Osteoblast (primary cell): ENCODE measurements at regions not wholly inside any gene's neighbourhood (a gene's known extent, or its start where the extent isn't known, plus 50 kb on each side); places are given as distances from the start of the nearest gene placed in this dataset.

ENCODE experiments used
- DNase-seq: peaks from one replicate; pipeline ENCODE4 v3.0.0; 2011; ENCODE audit warnings: low spot score, mixed read lengths; ENCODE audit not compliant: insufficient read length; ENCODE audit errors: missing footprints
- H2AFZ ChIP-seq: 2 replicates; pipeline ENCODE4 v1.6.0; 2011; ENCODE audit warnings: mild to moderate bottlenecking, low read length
- H3K27ac ChIP-seq: 2 replicates; pipeline ENCODE4 v1.5.1; 2011; ENCODE audit warnings: mild to moderate bottlenecking, low read depth, low read length, moderate library complexity
- H3K27me3 ChIP-seq: 2 replicates; pipeline ENCODE4 v1.6.0; 2012; ENCODE audit warnings: mild to moderate bottlenecking, control low read depth, inconsistent platforms, low read length, moderate library complexity; ENCODE audit not compliant: insufficient read depth
- H3K36me3 ChIP-seq: 2 replicates; pipeline ENCODE4 v1.5.1; 2011; ENCODE audit warnings: mild to moderate bottlenecking, low read length, control low read depth, moderate library complexity; ENCODE audit not compliant: insufficient read depth
- H3K4me1 ChIP-seq: 2 replicates; pipeline ENCODE4 v1.5.1; 2011; ENCODE audit warnings: mild to moderate bottlenecking, low read length, control low read depth, moderate library complexity; ENCODE audit not compliant: insufficient read depth
- H3K4me2 ChIP-seq: 2 replicates; pipeline ENCODE4 v1.6.0; 2011; ENCODE audit warnings: mild to moderate bottlenecking, low read length; ENCODE audit not compliant: insufficient read depth
- H3K4me3 ChIP-seq: fragments of 200-600 bp; sonication (generic); 3 replicates; pipeline ENCODE4 v1.5.1; 2012; ENCODE audit warnings: mild to moderate bottlenecking, low read length, inconsistent platforms; ENCODE audit not compliant: insufficient read depth
- H3K79me2 ChIP-seq: 2 replicates; pipeline ENCODE4 v1.6.0; 2012; ENCODE audit warnings: mild to moderate bottlenecking, low read length, control low read depth, inconsistent platforms; ENCODE audit not compliant: insufficient read depth
- H3K9me3 ChIP-seq: 2 replicates; pipeline ENCODE4 v1.5.1; 2011; ENCODE audit warnings: low read depth, low read length, control low read depth
- H4K20me1 ChIP-seq: 2 replicates; pipeline ENCODE4 v1.6.0; 2012; ENCODE audit warnings: mild to moderate bottlenecking, low read length, control low read depth; ENCODE audit not compliant: insufficient read depth
- TF ChIP-seq, protein P1 (sequence below): IDR thresholded peaks from 2 replicates; pipeline ENCODE4 v1.5.1; 2011; ENCODE audit warnings: mild to moderate bottlenecking, low read depth, low read length, moderate library complexity; ENCODE audit errors: extremely low read depth

DNA sequence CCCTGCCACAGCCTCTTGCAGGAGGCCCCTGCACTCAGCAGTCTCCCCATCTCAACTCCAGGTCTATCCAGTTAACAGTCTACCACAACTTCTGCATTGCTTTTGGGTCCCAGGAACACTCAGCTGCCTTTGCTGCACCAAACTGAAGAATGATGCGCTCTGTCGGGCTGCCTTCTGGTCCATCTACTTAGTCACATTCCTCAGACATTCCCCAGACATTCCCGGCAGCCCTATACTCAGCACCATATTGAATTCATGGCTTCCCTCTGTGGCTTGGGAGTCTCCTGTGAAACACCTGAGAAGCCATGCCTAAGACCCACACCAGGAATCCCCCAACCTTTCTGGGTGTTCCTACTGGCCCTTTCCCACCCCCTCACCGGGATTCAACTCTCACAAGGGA lies 99.6 kb upstream of the COL21A1 start:
- no peaks in the 10 kb centered on the region for H3K27me3 ChIP-seq
- TF ChIP-seq, protein P1, sequence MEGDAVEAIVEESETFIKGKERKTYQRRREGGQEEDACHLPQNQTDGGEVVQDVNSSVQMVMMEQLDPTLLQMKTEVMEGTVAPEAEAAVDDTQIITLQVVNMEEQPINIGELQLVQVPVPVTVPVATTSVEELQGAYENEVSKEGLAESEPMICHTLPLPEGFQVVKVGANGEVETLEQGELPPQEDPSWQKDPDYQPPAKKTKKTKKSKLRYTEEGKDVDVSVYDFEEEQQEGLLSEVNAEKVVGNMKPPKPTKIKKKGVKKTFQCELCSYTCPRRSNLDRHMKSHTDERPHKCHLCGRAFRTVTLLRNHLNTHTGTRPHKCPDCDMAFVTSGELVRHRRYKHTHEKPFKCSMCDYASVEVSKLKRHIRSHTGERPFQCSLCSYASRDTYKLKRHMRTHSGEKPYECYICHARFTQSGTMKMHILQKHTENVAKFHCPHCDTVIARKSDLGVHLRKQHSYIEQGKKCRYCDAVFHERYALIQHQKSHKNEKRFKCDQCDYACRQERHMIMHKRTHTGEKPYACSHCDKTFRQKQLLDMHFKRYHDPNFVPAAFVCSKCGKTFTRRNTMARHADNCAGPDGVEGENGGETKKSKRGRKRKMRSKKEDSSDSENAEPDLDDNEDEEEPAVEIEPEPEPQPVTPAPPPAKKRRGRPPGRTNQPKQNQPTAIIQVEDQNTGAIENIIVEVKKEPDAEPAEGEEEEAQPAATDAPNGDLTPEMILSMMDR, result no peak
- H4K20me1 ChIP-seq, result no peaks in the 10 kb centered on the region
- H3K79me2 ChIP-seq, result no peaks in the 10 kb centered on the region
- H3K27ac ChIP-seq, result peak overlapping the region; percentile 59
- H3K36me3 ChIP-seq, result no peaks in the 10 kb centered on the region
- H3K4me2 ChIP-seq, result no peak overlapping the region
- H3K4me1 ChIP-seq, result peaks cover 45% of the 10 kb centered on the region
- H3K9me3 ChIP-seq, result no peaks in the 10 kb centered on the region
- DNase-seq, result no peak
- no peak overlapping the region for H3K4me3 ChIP-seq
- no peak overlapping the region for H2AFZ ChIP-seq

DNA sequence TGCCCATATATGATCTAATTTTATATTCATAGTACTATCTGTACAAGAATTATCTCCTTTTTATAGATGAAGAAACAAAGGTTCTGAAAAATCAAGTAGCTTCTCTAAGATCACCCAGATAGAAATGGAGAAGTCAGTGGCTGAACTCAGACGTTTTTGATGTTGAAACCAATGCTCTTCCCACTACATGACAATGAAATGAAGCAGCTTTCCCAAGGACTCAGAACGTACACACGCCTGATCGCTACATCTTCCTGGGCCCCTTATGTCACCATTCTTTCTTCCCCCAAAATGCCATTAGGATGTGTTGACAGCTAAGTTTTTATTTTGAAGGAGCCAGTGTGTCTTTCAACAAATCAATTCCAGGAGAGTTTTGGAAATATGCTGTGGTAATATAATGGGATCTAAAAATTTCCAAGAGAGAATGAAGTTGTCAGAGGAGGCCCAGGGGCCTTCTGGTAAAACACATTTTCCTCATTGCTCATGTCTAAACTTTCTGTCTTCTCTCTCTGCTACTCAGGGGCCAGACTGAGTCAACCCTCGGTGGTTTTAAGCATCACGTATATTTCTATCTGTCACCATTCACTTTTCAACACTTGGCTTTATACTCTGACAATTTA lies 98.1 kb upstream of the COL21A1 start:
- H3K9me3 ChIP-seq, result no peaks in the 10 kb centered on the region
- H3K4me3 ChIP-seq, result no peak overlapping the region
- H3K27me3 ChIP-seq, result no peaks in the 10 kb centered on the region
- H3K36me3 ChIP-seq, result no peaks in the 10 kb centered on the region
- no peaks in the 10 kb centered on the region for H3K79me2 ChIP-seq
- no peak overlapping the region for H3K4me2 ChIP-seq
- peak overlapping the region; percentile 3 for H2AFZ ChIP-seq
- H4K20me1 ChIP-seq, result no peaks in the 10 kb centered on the region
- no peak for DNase-seq
- H3K4me1 ChIP-seq, result peaks cover 45% of the 10 kb centered on the region
- peak overlapping the region; percentile 35 for H3K27ac ChIP-seq
- TF ChIP-seq, protein P1, result no peak

DNA sequence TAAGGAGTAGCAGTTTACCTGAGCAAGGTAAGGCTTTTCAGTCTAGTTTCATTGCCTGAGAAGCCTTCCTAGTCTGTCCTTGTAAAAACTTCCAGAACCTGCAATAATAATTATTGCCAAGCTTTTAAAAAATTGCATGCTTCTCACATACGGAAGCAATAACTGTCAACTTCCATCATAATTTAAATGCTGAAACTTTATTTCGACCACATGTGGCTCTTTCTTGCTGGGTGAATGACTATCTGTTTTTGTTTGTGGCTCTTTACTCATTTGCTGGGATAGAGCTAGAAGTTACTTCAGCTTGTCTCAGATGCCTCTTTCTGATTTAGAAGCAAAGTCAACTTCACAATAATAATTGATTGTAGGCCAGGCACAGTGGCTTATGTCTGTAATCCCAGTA lies 95.9 kb upstream of the COL21A1 start:
- DNase-seq, result no peak
- Histone ChIP-seq H3K27ac (no peak overlapping the region), H3K79me2 (no peaks in the 10 kb centered on the region), H3K4me2 (no peak overlapping the region), H4K20me1 (no peaks in the 10 kb centered on the region), H3K9me3 (no peaks in the 10 kb centered on the region), H3K4me3 (no peak overlapping the region), H2AFZ (no peak overlapping the region), H3K4me1 (peaks cover 27% of the 10 kb centered on the region), H3K36me3 (no peaks in the 10 kb centered on the region), H3K27me3 (no peaks in the 10 kb centered on the region)
- TF ChIP-seq, protein P1, result no peak

DNA sequence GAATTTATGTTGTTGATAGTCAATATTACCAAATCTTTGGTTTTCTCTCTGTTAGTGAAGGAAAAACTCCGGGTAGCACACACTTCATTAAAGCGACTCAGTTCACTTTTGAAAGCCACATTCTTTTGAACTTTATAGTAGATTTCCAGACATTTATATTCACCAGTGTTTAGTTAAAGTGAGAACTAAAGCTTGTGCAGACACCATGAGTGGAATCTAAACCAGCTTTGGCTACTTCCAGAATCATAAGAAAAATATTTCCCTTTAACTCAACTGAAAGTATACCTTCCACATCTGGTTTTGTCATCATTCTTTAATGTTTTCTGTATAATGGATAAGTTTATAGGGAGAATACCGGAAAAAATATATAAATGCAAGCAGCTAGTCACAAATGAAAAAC lies 92.1 kb upstream of the COL21A1 start:
- Histone ChIP-seq H4K20me1 (no peaks in the 10 kb centered on the region), H3K9me3 (no peaks in the 10 kb centered on the region), H3K27me3 (no peaks in the 10 kb centered on the region), H2AFZ (no peak overlapping the region), H3K27ac (no peak overlapping the region), H3K4me2 (no peak overlapping the region), H3K4me3 (no peak overlapping the region), H3K36me3 (no peaks in the 10 kb centered on the region), H3K79me2 (no peaks in the 10 kb centered on the region), H3K4me1 (peaks cover 19% of the 10 kb centered on the region)
- DNase-seq, result no peak
- TF ChIP-seq, protein P1, result no peak
